GM12891 (cell line): ENCODE measurements at regions not wholly inside any gene's neighbourhood (a gene's known extent, or its start where the extent isn't known, plus 50 kb on each side); places are given as distances from the start of the nearest gene placed in this dataset.

Source experiments
- DNase-seq: peaks from one replicate; pipeline ENCODE4 v3.0.0; 2011; ENCODE audit warnings: low spot score; ENCODE audit not compliant: insufficient read length
- FAIRE-seq: peaks from 2 replicates; lab custom pipeline; 2011; peaks lifted over from hg19 to GRCh38; lab: Jason Lieb, UNC
- PAX5 ChIP-seq: IDR thresholded peaks from 2 replicates; pipeline ENCODE4 v1.6.1; 2011; ENCODE audit warnings: low read length, moderate library complexity, mild to moderate bottlenecking; ENCODE audit not compliant: insufficient read depth, severe bottlenecking
- POLR2A ChIP-seq: IDR thresholded peaks from 2 replicates; pipeline ENCODE4 v1.6.1; 2011; ENCODE audit warnings: low read depth, low read length, control low read depth
- POLR2AphosphoS5 ChIP-seq: IDR thresholded peaks from 2 replicates; pipeline ENCODE4 v1.6.1; 2011; ENCODE audit warnings: low read depth, low read length, control low read depth
- POU2F2 ChIP-seq: IDR thresholded peaks from 2 replicates; pipeline ENCODE4 v1.6.1; 2011; ENCODE audit warnings: low read depth, mild to moderate bottlenecking, control low read depth, low read length, moderate library complexity
- SPI1 ChIP-seq: IDR thresholded peaks from 2 replicates; pipeline ENCODE4 v1.6.1; 2011; ENCODE audit warnings: low read depth, low read length, control low read depth
- TAF1 ChIP-seq: IDR thresholded peaks from 2 replicates; pipeline ENCODE4 v1.6.1; 2011; ENCODE audit warnings: low read depth, low read length, control low read depth

DNA sequence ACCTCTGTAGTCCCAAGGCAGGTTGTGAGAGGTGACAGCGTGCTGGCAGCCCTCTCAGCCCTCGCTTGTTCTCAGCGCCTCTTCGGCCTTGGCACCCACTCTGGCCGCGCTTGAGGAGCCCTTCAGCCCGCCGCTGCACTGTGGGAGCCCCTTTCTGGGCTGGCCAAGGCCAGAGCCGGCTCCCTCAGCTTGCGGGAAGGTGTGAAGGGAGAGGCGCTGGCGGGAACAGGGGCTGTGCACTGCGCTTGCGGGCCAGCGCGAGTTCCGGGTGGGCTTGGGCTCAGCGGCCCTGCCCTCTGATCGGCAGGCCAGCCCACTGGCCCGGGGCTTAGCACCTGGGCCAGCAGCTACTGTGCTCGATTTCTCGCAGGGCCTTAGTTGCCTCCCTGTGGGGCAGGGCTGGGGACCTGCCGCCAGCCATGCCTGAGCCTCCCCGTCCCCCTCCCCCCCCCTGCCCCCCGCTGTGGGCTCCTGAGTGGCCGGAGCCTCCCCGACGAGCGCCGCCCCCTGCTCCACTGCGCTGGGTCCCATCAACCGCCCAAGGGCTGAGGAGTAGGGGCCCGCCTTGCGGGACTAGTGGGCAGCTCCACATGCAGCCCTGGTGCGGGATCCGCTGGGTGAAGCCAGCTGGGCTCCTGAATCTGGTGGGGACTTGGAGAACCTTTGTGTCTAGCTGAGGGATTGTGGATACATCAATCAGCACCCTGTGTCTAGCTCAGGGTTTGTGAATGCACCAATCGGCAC, 347.6 kb downstream of the KLHL13 start:
- TF ChIP-seq POU2F2 = no peak
- DNase-seq (no peak), FAIRE-seq (no peak)

DNA sequence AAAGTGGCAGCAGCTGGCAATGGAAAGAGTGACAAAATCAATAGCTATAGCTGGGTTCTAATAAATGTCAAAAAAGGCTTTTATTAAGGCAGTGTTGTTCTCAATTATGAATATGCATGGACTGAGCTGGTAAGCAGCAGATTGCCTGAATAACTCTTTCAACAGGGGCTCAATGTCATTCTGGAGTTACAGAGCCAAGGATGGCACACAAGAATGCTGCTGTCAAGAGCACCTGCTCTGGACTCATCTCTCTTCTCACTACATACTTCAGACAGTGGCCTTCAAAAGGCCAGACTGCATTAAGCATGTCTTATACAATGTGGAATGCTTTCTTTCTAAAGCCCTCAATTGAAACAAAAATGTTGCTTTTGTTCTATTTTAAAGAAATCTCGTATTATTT, 351.4 kb downstream of the KLHL13 start:
- DNase-seq (no peak), FAIRE-seq (no peak)
- TF ChIP-seq POLR2A (no peak), SPI1 (no peak), TAF1 (no peak), POU2F2 (no peak), POLR2AphosphoS5 (no peak), PAX5 (no peak)

DNA sequence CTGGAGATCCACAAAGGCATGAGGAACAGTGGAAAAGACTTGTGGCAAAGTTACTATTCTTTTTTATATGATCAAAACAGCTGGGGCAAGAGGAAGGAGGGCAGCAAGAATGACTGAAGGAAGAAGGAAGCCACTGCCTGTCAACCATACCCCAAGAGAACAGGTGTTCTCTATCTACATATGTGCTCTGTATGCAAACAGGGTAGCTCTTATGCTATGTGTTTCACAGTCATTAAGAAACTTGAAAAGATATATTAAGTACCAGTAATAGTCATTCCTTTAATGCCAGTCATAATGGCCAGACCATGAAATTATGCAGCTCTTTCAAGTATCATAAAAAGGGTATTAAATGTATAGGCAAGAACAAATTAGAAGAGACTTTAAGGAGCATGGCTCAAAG, 363.9 kb downstream of the KLHL13 start:
- TF ChIP-seq POU2F2 = peak; percentile 54; the same call in 1 of the 2 replicates
- TF ChIP-seq POLR2AphosphoS5 = no peak
- TF ChIP-seq TAF1 = no peak
- TF ChIP-seq SPI1 = no peak
- DNase-seq = peak; percentile 7
- FAIRE-seq = no peak

DNA sequence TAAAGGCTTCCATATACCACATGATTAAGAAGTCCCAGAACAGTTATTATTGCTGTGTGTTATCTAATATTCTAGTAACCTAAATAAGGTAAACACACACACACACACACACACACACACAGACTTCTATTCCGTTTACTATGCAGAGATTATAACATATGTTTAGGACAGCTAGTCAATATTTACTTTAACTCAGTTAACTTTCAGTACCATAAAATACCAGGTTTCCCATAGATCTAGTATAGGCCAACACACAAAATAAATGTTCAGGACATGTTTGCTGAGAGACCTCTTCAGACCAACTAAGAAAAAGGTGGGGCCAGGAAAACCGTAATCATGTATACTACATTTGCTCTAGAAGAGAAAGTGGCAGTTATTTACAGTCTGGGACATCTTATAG, 365.5 kb downstream of the KLHL13 start:
- no peak for TF ChIP-seq POU2F2
- no peak for TF ChIP-seq POLR2AphosphoS5
- TF ChIP-seq PAX5 = no peak
- TF ChIP-seq POLR2A = no peak
- TF ChIP-seq TAF1 = no peak
- no peak for TF ChIP-seq SPI1
- FAIRE-seq (no peak), DNase-seq (no peak)

DNA sequence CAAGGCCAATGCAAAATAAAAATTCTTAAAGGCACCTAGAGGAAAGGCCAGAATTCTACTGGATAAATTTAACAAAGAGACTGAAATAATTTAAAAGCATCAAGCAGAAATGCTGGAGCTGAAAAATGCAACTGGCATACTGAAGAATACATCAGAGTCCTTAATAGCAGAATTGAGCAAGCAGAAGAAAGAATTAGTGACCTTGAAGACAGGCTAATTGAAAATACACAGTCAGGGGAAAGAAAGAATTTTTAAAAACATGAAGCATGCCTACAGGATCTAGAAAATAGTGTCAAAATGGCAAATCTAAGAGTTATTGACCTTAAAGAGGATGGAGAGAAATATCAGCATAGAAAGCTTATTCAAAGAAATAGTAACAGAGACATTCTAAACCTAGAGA, 371.7 kb downstream of the KLHL13 start:
- no peak for TF ChIP-seq POLR2A
- no peak for TF ChIP-seq PAX5
- no peak for TF ChIP-seq SPI1
- no peak for TF ChIP-seq POLR2AphosphoS5
- TF ChIP-seq POU2F2 = no peak
- no peak for TF ChIP-seq TAF1
- FAIRE-seq = no peak
- no peak for DNase-seq

DNA sequence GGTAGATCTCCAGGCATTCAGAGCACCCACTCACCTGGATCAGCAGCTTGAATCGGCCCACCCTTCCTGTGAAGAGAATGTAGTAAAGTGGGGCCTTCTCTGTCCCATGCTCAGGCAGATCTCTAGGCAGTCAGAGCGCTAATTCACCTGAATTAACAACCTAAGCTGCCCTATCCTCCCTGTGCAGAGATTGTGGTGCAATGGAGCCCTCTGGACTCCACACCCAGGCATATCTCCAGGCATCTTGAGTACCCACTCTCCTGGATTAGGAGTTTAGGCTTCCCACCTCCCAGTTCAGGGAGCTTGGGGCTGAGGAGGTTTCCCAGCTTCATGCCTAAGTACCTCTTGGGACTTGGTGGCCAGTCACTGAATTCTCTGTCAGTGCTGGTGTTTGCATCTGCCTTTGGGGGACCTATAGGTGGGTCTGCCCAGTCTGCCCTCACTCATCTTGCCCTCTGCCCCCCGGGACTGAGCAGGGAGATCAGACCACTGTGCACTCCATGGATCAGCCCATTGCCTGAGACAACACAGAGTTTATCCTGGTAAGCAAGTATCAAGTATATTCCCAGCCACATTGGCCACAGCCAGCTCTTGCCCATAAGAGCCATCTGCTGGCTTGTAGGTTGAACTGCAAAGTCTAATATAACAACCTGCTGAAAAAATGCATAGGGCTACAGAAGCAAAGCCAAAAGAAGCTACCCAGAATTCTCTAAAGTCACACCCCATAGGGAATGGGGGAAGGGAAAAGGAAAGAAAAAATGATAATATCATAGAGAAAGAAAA, 372.9 kb downstream of the KLHL13 start:
- no peak for TF ChIP-seq POLR2AphosphoS5
- TF ChIP-seq TAF1 = no peak
- TF ChIP-seq POLR2A = no peak
- no peak for TF ChIP-seq POU2F2
- no peak for TF ChIP-seq PAX5
- no peak for TF ChIP-seq SPI1
- DNase-seq = no peak
- no peak for FAIRE-seq

DNA sequence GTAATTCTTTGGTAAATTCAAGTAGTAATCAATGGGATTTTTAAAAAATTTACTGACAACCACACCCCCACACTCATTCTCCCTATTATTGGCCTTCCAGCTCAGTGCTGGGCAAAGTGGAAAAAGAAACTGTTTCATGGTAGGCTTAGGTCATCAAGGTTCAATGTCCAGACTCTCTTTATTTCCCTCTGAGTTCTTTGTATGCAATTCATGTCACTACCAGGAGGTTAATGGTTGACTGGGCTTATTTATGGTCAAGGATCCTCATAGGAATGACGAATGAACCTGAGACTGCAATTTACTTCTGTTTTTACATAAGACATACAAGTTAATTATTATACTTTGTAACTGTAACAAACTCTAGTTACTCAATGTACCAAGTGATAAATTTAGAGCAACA, 403.2 kb downstream of the KLHL13 start:
- no peak for FAIRE-seq
- TF ChIP-seq POU2F2 = no peak
- no peak for TF ChIP-seq SPI1

DNA sequence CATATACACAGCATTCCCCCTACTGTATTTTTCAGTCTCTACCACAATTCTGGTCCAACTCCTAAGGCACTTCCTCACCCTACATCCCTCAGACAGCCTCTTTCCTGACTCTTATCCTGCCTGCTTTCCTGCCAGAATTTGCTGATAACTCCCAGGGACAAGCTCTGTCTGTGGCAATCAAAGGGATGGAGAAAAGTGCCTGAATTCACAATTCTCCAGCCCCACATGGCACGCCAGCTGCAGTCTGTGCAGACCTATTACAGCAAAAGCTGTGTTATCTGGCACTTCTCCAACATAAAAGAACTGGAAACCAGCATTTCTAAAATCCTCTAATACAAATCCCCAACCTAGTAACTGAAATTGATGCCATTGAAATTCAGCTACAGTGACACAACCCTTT, 404.8 kb downstream of the KLHL13 start:
- no peak for TF ChIP-seq SPI1
- TF ChIP-seq POLR2A = no peak
- no peak for TF ChIP-seq POLR2AphosphoS5
- no peak for TF ChIP-seq TAF1
- no peak for TF ChIP-seq POU2F2
- no peak for TF ChIP-seq PAX5
- no peak for FAIRE-seq
- DNase-seq = no peak

More for the DNA sequence above, 403.2 kb downstream of the KLHL13 start:
- DNase-seq = no peak

DNA sequence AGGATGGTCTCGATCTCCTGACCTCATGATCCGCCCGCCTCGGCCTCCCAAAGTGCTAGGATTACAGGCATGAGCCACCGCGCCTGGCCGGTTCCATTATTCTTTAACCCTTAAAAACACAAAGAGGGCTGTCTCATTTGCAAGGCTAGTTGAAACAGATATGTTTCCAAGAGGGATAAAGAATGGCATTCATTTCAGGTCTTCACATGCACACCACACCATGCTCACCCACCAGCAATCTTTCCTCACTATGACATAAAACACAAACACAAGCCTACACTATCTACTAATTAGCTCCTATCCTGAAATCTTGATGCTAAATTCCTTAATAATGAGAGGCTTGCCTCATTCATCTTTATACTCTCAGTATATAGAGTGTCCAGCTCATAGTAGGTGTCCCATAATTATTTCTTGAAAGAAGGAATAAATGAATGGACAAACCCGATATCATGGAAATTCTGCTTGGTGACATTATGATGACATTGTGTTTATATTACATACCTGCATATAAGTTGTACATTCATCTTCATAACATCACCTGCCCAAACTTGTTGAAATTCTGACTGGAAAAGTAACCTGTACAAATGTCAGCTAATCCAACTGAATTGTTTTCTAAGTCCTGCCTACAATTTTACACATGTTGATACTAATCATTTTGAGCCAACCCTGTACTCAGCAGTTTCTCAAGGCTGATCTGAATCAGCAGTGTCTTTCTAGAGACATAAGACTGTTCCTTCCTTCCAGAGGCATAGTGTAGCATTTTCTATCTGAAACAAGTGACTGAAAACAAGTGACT, 408.5 kb downstream of the KLHL13 start:
- no peak for TF ChIP-seq POLR2A
- no peak for TF ChIP-seq TAF1
- no peak for TF ChIP-seq POLR2AphosphoS5
- TF ChIP-seq PAX5 = no peak
- no peak for TF ChIP-seq SPI1
- no peak for TF ChIP-seq POU2F2
- no peak for DNase-seq
- FAIRE-seq = no peak

DNA sequence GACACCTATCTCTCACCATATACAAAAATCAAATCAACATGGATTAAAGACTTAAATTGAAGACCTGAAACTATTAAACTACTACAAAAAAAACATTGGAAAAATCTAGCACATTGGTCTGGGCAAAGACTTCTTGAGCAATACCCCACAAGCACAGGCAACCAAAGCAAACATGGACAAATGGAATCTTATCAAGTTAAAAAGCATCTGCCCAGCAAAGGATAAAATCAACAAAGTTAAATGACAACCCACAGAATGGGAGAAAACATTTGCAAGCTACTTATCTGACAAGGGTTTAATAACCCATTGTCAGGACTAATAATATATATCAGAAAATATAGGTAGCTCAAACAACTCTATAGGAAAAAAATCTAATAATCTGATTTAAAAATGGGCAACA, 415.6 kb downstream of the KLHL13 start:
- no peak for TF ChIP-seq POLR2A
- no peak for TF ChIP-seq PAX5
- no peak for TF ChIP-seq TAF1
- TF ChIP-seq POU2F2 = no peak
- TF ChIP-seq POLR2AphosphoS5 = no peak
- TF ChIP-seq SPI1 = no peak
- no peak for DNase-seq
- no peak for FAIRE-seq
